Body of pancreas (tissue), 4 donors: ENCODE measurements at regions not wholly inside any gene's neighbourhood (a gene's known extent, or its start where the extent isn't known, plus 50 kb on each side); places are given as distances from the start of the nearest gene placed in this dataset.
"Not testable (repeated sequence)": the region's sequence is repeated elsewhere in the genome, so short reads cannot be mapped to it uniquely, and the experiment has no call there.

Experiments
- ATAC-seq: fragments of 150-250 bp; one replicate; pipeline ENCODE4 v1.9.1; 2016
- DNase-seq, 4 donors: peaks; one replicate each; pipeline ENCODE4 v3.0.0-alpha.2; 2019
- H3K27ac ChIP-seq, 4 donors: fragments of 200-600 bp; sonication (generic); 1 replicate in 3 of 4; 2 replicates in 1 of 4; pipeline versions ENCODE4 v1.5.1 to v1.6.1; 2016 to 2019; ENCODE audit warnings: mild to moderate bottlenecking in 1 of 4, mixed read lengths in 1 of 4, moderate library complexity in 1 of 4
- H3K27me3 ChIP-seq, 2 donors: fragments of 200-600 bp; sonication (generic); one replicate each; pipeline ENCODE4 v1.6.0; 2016; ENCODE audit warnings: mild to moderate bottlenecking in 1 of 2
- H3K36me3 ChIP-seq, 2 donors: fragments of 200-600 bp; sonication (generic); replicated peaks in 1 of 2; 2 replicates each; pipeline ENCODE4 v1.5.1; 2016; ENCODE audit warnings: low read depth in 2 of 2; ENCODE audit not compliant: insufficient read depth in 1 of 2
- H3K4me1 ChIP-seq: fragments of 200-600 bp; sonication (generic); one replicate; pipeline ENCODE4 v1.6.0; 2016
- H3K4me3 ChIP-seq, 2 donors: fragments of 200-600 bp; sonication (generic); 1 replicate in 1 of 2; 2 replicates in 1 of 2; pipeline ENCODE4 v1.5.1; 2016 to 2019
- H3K9me3 ChIP-seq, 3 donors: fragments of 200-600 bp; sonication (generic); 1 replicate in 2 of 3; 2 replicates in 1 of 3; pipeline ENCODE4 v1.5.1; 2016
- CTCF ChIP-seq, 7 experiments: fragments of 450-650 bp in 4 of 7; fragments of 200-600 bp in 3 of 7; sonication (generic) in 3 of 7; IDR thresholded peaks; one replicate each; pipeline ENCODE4 v1.5.1; 2016 to 2019; ENCODE audit warnings: antibody characterized with exemption in 7 of 7
- POLR2A ChIP-seq, 3 donors: fragments of 450-650 bp; IDR thresholded peaks; one replicate each; pipeline ENCODE4 v1.6.1; 2016; ENCODE audit warnings: antibody characterized with exemption in 3 of 3, mild to moderate bottlenecking in 2 of 3
- WGBS, 2 donors: methylation state at CpG; one replicate each; pipeline ENCODE4 v1.1.5; 2017; 5-methylcytosine and 5-hydroxymethylcytosine counted together
- intact Hi-C: fragments of 100-400 bp; cut with DNase I; formaldehyde crosslinking; loops from one replicate; pipeline ENCODE4 v1.15.1; 2023

- Histone ChIP-seq H3K36me3 (no peaks in the 10 kb centered on the region), H3K4me3 (no peak overlapping the region), H3K27me3 (no peaks in the 10 kb centered on the region), H3K27ac (no peak overlapping the region), H3K9me3 (no peaks in the 10 kb centered on the region), H3K4me1 (no peaks in the 10 kb centered on the region)
- intact Hi-C loops, result no loop called here
- TF ChIP-seq CTCF (IDR thresholded peaks at IDR 0.05), result no peak
- TF ChIP-seq POLR2A (IDR thresholded peaks at IDR 0.05), result no peak
- ATAC-seq, result no peak
- WGBS, 2 donors, result 92 to 93% methylated on average over 2 of the region's 2 CpGs
- DNase-seq, result no peak
Measured at GRCh38 chr5:72641164-72641563, 134.0 kb upstream of the ZNF366 start.

- Histone ChIP-seq H3K27ac (no peak overlapping the region), H3K9me3 (no peaks in the 10 kb centered on the region), H3K4me3 (no peak overlapping the region), H3K27me3 (no peaks in the 10 kb centered on the region), H3K4me1 (no peaks in the 10 kb centered on the region), H3K36me3 (no peaks in the 10 kb centered on the region)
- TF ChIP-seq POLR2A (IDR thresholded peaks at IDR 0.05) (no peak), CTCF (IDR thresholded peaks at IDR 0.05) (no peak)
- no peak for DNase-seq
- ATAC-seq, result no peak
- intact Hi-C loops, result no loop called here
Measured at GRCh38 chr5:72637058-72637457, 129.8 kb upstream of the ZNF366 start.

GRCh38 chr5:72636565-72636964 lies 129.4 kb upstream of the ZNF366 start:
- intact Hi-C loops, ATAC-seq, H3K27ac ChIP-seq, H3K9me3 ChIP-seq, H3K4me3 ChIP-seq, DNase-seq, H3K4me1 ChIP-seq, H3K36me3 ChIP-seq, H3K27me3 ChIP-seq: not testable (repeated sequence)
- 75 to 88% methylated on average over 2 of the region's 2 CpGs for WGBS, 2 donors

GRCh38 chr5:72634444-72634843 lies 127.2 kb upstream of the ZNF366 start:
- Histone ChIP-seq H3K36me3 (no peaks in the 10 kb centered on the region), H3K27ac (no peak overlapping the region), H3K4me3 (no peak overlapping the region), H3K4me1 (no peaks in the 10 kb centered on the region), H3K9me3 (no peaks in the 10 kb centered on the region), H3K27me3 (no peaks in the 10 kb centered on the region)
- ATAC-seq (no peak), DNase-seq (no peak)
- no peak for TF ChIP-seq CTCF (IDR thresholded peaks at IDR 0.05)
- no peak for TF ChIP-seq POLR2A (IDR thresholded peaks at IDR 0.05)
- intact Hi-C loops, result no loop called here
- 50 to 65% methylated on average over 2 of the region's 2 CpGs for WGBS, 2 donors

GRCh38 chr5:72633649-72634048 lies 126.4 kb upstream of the ZNF366 start:
- no peaks in the 10 kb centered on the region for H3K9me3 ChIP-seq
- intact Hi-C loops, result no loop called here
- ATAC-seq (no peak), DNase-seq (no peak)
- no peak overlapping the region for H3K27ac ChIP-seq
- no peak overlapping the region for H3K4me3 ChIP-seq
- 83 to 100% methylated on average over 1 of the region's 1 CpG for WGBS, 2 donors
- no peaks in the 10 kb centered on the region for H3K4me1 ChIP-seq
- no peaks in the 10 kb centered on the region for H3K27me3 ChIP-seq
- H3K36me3 ChIP-seq, result no peaks in the 10 kb centered on the region
- TF ChIP-seq POLR2A (IDR thresholded peaks at IDR 0.05) (no peak), CTCF (IDR thresholded peaks at IDR 0.05) (no peak)
